ENCODE measurements at regions not wholly inside any gene's neighbourhood (a gene's known extent, or its start where the extent isn't known, plus 50 kb on each side); places are given as distances from the start of the nearest gene placed in this dataset.

DNA sequence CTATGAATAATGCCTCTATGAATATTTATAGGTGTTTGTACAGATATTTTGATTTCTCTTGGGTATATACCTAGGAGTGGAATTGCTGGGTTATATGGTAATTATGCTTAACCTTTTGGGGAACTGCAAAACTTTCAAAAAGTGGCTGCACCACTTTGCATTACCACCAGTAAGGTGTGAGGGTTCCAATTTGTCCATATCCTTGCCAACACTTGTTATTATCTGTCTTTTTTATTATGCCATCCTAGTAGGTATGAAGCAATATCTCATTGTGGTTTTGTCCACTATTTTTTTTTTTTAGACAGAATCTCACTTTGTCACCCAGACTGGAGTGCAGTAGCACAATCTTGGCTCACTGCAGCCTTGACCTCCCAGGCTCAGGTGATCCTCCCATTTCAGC is 112.2 kb upstream of the FBXO11 start:
- TF ChIP-seq, protein P1, sequence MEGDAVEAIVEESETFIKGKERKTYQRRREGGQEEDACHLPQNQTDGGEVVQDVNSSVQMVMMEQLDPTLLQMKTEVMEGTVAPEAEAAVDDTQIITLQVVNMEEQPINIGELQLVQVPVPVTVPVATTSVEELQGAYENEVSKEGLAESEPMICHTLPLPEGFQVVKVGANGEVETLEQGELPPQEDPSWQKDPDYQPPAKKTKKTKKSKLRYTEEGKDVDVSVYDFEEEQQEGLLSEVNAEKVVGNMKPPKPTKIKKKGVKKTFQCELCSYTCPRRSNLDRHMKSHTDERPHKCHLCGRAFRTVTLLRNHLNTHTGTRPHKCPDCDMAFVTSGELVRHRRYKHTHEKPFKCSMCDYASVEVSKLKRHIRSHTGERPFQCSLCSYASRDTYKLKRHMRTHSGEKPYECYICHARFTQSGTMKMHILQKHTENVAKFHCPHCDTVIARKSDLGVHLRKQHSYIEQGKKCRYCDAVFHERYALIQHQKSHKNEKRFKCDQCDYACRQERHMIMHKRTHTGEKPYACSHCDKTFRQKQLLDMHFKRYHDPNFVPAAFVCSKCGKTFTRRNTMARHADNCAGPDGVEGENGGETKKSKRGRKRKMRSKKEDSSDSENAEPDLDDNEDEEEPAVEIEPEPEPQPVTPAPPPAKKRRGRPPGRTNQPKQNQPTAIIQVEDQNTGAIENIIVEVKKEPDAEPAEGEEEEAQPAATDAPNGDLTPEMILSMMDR (conservative IDR thresholded peaks at IDR 0.05; ENCODE audit: low read depth in 2 of 2), result no peak
- no peak for TF ChIP-seq EZH2 (IDR thresholded peaks at IDR 0.05; ENCODE audit: low read depth, unreplicated experiment)
- TF ChIP-seq POLR2AphosphoS5 (IDR thresholded peaks at IDR 0.05; ENCODE audit: low read depth), result no peak
- TF ChIP-seq JUNB (IDR thresholded peaks at IDR 0.05; ENCODE audit: unreplicated experiment), result no peak
- TF ChIP-seq, protein P2, sequence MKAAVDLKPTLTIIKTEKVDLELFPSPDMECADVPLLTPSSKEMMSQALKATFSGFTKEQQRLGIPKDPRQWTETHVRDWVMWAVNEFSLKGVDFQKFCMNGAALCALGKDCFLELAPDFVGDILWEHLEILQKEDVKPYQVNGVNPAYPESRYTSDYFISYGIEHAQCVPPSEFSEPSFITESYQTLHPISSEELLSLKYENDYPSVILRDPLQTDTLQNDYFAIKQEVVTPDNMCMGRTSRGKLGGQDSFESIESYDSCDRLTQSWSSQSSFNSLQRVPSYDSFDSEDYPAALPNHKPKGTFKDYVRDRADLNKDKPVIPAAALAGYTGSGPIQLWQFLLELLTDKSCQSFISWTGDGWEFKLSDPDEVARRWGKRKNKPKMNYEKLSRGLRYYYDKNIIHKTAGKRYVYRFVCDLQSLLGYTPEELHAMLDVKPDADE (IDR thresholded peaks at IDR 0.05), result no peak
- TF ChIP-seq, protein P3, sequence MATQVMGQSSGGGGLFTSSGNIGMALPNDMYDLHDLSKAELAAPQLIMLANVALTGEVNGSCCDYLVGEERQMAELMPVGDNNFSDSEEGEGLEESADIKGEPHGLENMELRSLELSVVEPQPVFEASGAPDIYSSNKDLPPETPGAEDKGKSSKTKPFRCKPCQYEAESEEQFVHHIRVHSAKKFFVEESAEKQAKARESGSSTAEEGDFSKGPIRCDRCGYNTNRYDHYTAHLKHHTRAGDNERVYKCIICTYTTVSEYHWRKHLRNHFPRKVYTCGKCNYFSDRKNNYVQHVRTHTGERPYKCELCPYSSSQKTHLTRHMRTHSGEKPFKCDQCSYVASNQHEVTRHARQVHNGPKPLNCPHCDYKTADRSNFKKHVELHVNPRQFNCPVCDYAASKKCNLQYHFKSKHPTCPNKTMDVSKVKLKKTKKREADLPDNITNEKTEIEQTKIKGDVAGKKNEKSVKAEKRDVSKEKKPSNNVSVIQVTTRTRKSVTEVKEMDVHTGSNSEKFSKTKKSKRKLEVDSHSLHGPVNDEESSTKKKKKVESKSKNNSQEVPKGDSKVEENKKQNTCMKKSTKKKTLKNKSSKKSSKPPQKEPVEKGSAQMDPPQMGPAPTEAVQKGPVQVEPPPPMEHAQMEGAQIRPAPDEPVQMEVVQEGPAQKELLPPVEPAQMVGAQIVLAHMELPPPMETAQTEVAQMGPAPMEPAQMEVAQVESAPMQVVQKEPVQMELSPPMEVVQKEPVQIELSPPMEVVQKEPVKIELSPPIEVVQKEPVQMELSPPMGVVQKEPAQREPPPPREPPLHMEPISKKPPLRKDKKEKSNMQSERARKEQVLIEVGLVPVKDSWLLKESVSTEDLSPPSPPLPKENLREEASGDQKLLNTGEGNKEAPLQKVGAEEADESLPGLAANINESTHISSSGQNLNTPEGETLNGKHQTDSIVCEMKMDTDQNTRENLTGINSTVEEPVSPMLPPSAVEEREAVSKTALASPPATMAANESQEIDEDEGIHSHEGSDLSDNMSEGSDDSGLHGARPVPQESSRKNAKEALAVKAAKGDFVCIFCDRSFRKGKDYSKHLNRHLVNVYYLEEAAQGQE (IDR thresholded peaks at IDR 0.05; ENCODE audit: unreplicated experiment), result no peak
- TF ChIP-seq CREB1 (CRISPR knock-in tag; IDR thresholded peaks at IDR 0.05; ENCODE audit: low read depth), result no peak

Data from GM23338 (cell line).